ENCODE measurements at regions not wholly inside any gene's neighbourhood (a gene's known extent, or its start where the extent isn't known, plus 50 kb on each side); places are given as distances from the start of the nearest gene placed in this dataset.
"Not testable (repeated sequence)": the region's sequence is repeated elsewhere in the genome, so short reads cannot be mapped to it uniquely, and the experiment has no call there.

- no peaks in the 10 kb centered on the region for H3K79me2 ChIP-seq (ENCODE audit: control insufficient read depth, insufficient read depth, low read length)
- no peak overlapping the region for H3K4me2 ChIP-seq (ENCODE audit: extremely low read depth, insufficient read depth, low read length)
- no peaks in the 10 kb centered on the region for H3K27me3 ChIP-seq (ENCODE audit: control insufficient read depth, insufficient read depth, low read length)
- no peak overlapping the region for H3K4me3 ChIP-seq (replicated peaks in 1 of 4; ENCODE audit: control extremely low read depth in 1 of 4, insufficient read depth in 1 of 4, low read depth in 3 of 4, low read length in 4 of 4)
- H3K9ac ChIP-seq (ENCODE audit: insufficient read depth, low read length), result no peak overlapping the region
- H4K20me1 ChIP-seq (ENCODE audit: control insufficient read depth, extremely low read depth, insufficient read depth, low read length), result no peaks in the 10 kb centered on the region
- H3K4me1 ChIP-seq (ENCODE audit: control insufficient read depth, extremely low read depth, insufficient read depth, low read length), result no peaks in the 10 kb centered on the region
- no peaks in the 10 kb centered on the region for H3K36me3 ChIP-seq (ENCODE audit: control insufficient read depth, insufficient read depth, low read length)
- no peaks in the 10 kb centered on the region for H3K9me3 ChIP-seq (ENCODE audit: control insufficient read depth, insufficient read depth, low read depth, low read length)
- no peak for DNase-seq (ENCODE audit: low read depth in 2 of 2)
- H2AFZ ChIP-seq (ENCODE audit: low read length), result no peak overlapping the region
- no peak for TF ChIP-seq CTCF (conservative IDR thresholded peaks at IDR 0.05 in 1 of 2, IDR thresholded peaks at IDR 0.05 in 1 of 2; ENCODE audit: low read depth in 1 of 2, low read length in 2 of 2)
- H3K27ac ChIP-seq (ENCODE audit: insufficient read depth, low read length), result no peak overlapping the region
Observed at GRCh38 chr5:52077941-52078815, 694.9 kb downstream of the ISL1 start.

DNA sequence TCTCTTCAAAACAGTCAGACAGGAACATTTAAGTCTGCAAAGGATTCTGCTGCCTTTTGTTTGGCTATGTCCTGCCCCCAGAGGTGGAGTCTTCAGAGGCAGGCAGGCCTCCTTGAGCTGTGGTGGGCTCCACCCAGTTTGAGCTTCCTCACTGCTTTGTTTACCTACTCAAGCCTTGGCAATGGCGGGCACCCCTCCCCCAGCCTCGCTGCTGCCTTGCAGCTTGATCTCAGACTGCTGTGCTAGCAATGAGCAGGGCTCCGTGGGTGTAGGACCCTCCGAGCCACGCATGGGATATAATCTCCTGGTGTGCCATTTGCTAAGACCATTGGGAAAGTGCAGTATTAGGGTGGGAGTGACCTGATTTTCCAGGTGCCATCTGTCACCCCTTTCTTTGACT is 685.4 kb upstream of the ITGA1 start:
- not testable (repeated sequence) for H3K9ac ChIP-seq (ENCODE audit: insufficient read depth, low read length); H3K9me3 ChIP-seq (ENCODE audit: control insufficient read depth, insufficient read depth, low read depth, low read length); H3K27ac ChIP-seq (ENCODE audit: insufficient read depth, low read length); DNase-seq (ENCODE audit: low read depth in 2 of 2); H3K4me2 ChIP-seq (ENCODE audit: extremely low read depth, insufficient read depth, low read length); H3K4me3 ChIP-seq (replicated peaks in 1 of 4; ENCODE audit: control extremely low read depth in 1 of 4, insufficient read depth in 1 of 4, low read depth in 3 of 4, low read length in 4 of 4); H3K79me2 ChIP-seq (ENCODE audit: control insufficient read depth, insufficient read depth, low read length); H3K27me3 ChIP-seq (ENCODE audit: control insufficient read depth, insufficient read depth, low read length); H3K4me1 ChIP-seq (ENCODE audit: control insufficient read depth, extremely low read depth, insufficient read depth, low read length); H2AFZ ChIP-seq (ENCODE audit: low read length); H4K20me1 ChIP-seq (ENCODE audit: control insufficient read depth, extremely low read depth, insufficient read depth, low read length); H3K36me3 ChIP-seq (ENCODE audit: control insufficient read depth, insufficient read depth, low read length)

DNA sequence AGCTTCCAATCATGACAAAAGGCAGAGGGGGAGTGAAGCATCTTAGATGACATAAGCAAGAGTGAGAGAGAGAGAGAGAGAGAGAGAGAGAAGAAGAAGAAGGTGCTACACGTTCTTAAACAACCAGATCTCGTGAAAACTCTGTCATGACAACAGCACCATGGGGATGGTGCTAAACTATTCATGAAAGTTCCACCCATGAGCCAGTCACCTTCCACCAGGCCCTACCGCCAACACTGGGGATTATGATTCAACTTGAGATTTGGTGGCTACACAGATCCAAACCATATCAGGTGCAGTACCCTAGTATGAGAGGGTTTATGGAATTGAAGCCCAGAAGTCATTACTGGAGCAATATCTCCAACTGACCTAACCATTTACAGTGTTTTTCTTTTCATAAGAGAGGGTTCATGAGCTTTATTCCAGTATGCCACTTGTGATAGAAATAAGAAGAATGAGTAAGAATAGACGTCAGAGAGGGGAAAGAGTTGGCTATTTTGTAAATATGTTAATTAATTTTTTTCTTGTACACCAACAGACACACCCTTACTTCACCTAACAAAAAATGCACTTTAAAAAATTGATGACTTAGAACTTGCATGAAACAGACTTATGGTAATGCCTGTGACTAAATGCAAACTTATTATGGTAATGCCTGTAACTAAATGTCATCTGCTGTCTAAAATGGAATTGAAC is 680.4 kb upstream of the ITGA1 start:
- no peaks in the 10 kb centered on the region for H3K4me1 ChIP-seq (ENCODE audit: control insufficient read depth, extremely low read depth, insufficient read depth, low read length)
- H3K9me3 ChIP-seq (ENCODE audit: control insufficient read depth, insufficient read depth, low read depth, low read length), result no peaks in the 10 kb centered on the region
- H3K27ac ChIP-seq (ENCODE audit: insufficient read depth, low read length), result no peak overlapping the region
- no peak overlapping the region for H3K4me2 ChIP-seq (ENCODE audit: extremely low read depth, insufficient read depth, low read length)
- no peaks in the 10 kb centered on the region for H4K20me1 ChIP-seq (ENCODE audit: control insufficient read depth, extremely low read depth, insufficient read depth, low read length)
- no peak overlapping the region for H2AFZ ChIP-seq (ENCODE audit: low read length)
- H3K9ac ChIP-seq (ENCODE audit: insufficient read depth, low read length), result no peak overlapping the region
- H3K4me3 ChIP-seq (replicated peaks in 1 of 4; ENCODE audit: control extremely low read depth in 1 of 4, insufficient read depth in 1 of 4, low read depth in 3 of 4, low read length in 4 of 4), result no peak overlapping the region
- H3K27me3 ChIP-seq (ENCODE audit: control insufficient read depth, insufficient read depth, low read length), result no peaks in the 10 kb centered on the region
- no peaks in the 10 kb centered on the region for H3K36me3 ChIP-seq (ENCODE audit: control insufficient read depth, insufficient read depth, low read length)
- no peak for DNase-seq (ENCODE audit: low read depth in 2 of 2)
- no peaks in the 10 kb centered on the region for H3K79me2 ChIP-seq (ENCODE audit: control insufficient read depth, insufficient read depth, low read length)
- TF ChIP-seq EZH2 (IDR thresholded peaks at IDR 0.05; ENCODE audit: low read length, missing control alignments), result no peak
- TF ChIP-seq CTCF (conservative IDR thresholded peaks at IDR 0.05 in 1 of 2, IDR thresholded peaks at IDR 0.05 in 1 of 2; ENCODE audit: low read depth in 1 of 2, low read length in 2 of 2), result no peak
